H54 (cell line): ENCODE measurements at regions not wholly inside any gene's neighbourhood (a gene's known extent, or its start where the extent isn't known, plus 50 kb on each side); places are given as distances from the start of the nearest gene placed in this dataset.
A peak's percentile ranks its signal among the peaks of the same experiment; 100 is the strongest.

Experiments used
- DNase-seq: peaks from one replicate; pipeline ENCODE4 v3.0.0; 2011; ENCODE audit warnings: low spot score, mixed read lengths; ENCODE audit not compliant: insufficient read length
- FAIRE-seq: peaks from 3 replicates; lab custom pipeline; 2011; peaks lifted over from hg19 to GRCh38; lab: Jason Lieb, UNC
- POLR2A ChIP-seq: IDR thresholded peaks from 2 replicates; pipeline ENCODE4 v1.6.1; 2011; ENCODE audit warnings: low read depth, mild to moderate bottlenecking, low read length

DNA sequence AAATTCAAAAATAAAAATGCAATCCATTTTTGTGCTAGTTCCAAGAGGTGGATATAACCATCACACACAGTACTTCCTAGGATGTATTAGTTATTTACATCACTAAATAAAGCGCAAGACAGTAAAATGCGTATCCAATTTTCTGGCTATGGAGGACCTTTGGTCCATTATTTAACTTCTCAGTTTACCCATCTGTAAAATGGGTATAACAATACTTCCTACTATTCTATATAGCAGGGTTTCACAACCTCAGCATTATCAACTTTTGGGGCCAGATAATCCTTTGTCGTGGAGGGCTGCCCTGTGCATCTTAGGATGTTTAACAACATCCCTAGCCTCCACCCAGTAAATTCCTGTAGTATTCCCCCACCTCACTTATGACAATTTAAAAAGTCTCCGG, 275.1 kb upstream of the PKDCC start:
- DNase-seq (no peak), FAIRE-seq (no peak)
- no peak for TF ChIP-seq POLR2A

DNA sequence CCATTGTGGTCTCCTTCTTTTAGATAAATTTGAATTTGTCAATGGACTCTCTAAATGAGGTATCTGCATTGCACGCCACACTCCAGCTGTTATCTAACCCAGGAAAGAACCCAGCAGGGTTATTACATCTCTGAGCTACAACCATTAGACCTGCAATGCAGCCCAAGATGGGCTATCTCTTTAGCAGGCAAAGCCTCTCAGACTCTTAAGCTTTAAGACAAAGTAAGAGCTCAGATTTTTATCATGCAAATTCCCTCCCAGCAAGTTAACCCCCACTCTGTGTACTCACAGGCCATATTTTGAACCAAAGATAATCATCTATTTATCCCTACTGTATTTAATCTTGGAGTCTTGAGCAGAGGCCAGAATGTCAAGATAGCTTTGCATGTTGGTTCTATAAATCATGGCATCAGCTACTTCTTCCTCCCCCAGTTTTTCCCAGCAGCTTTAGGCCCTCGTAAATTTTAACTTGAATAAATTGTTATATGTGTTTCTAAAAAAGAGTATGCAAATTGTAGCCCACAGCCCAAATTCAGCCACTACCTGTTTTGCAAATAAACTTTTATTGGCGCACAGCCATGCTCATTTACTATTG, 273.7 kb upstream of the PKDCC start:
- FAIRE-seq (no peak), DNase-seq (no peak)
- no peak for TF ChIP-seq POLR2A

DNA sequence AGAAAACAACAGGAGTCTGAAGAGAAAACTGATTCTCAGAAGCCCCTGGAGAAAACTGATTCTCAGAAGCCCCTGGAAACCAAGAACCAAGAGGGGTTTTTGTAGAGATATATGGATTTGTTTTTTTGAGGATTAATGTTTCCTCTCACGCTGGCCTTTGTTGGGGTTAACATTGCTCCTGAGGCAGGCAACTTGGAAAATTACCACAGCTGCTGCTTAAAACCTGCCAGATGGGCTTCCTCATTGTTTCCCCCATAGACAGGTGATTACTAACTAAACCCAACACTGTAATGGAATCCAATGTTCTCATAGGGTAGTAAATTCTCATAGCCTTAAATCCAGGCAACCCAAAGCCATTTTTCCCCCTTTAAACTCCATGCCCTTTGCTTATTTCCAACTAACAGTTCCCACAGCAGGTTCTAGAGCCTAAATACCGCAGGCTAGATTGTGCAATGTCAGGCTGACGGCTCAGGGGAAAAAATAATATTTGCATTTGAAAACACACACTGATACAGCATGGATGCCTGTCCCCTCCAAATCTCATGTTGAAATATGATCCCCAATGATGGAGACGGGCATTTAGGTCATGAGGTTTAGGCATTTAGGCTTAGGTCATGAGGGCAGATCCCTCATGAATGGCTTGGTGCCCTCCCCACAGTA, 272.3 kb upstream of the PKDCC start:
- no peak for TF ChIP-seq POLR2A
- FAIRE-seq (no peak), DNase-seq (no peak)

DNA sequence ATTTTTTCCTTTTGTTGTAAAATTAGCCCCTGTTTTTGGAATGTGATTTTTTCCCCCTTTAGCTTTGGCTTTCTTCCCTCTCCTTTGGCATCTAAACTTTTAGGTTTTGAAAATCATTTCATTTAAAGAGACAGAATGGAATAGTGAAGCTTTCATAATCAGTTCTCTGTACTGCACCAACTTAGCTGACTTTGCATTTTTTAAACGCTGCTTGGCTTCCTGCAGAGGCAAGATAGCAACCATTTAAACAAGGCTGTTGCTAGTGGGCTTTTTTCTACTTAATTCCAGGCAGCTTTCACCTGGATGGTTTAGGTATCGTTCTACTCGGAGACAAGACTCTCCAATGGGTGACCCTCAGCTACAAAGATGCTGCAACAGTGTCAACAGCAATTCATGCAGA, 267.9 kb upstream of the PKDCC start:
- TF ChIP-seq POLR2A: no peak
- FAIRE-seq (no peak), DNase-seq (no peak)

DNA sequence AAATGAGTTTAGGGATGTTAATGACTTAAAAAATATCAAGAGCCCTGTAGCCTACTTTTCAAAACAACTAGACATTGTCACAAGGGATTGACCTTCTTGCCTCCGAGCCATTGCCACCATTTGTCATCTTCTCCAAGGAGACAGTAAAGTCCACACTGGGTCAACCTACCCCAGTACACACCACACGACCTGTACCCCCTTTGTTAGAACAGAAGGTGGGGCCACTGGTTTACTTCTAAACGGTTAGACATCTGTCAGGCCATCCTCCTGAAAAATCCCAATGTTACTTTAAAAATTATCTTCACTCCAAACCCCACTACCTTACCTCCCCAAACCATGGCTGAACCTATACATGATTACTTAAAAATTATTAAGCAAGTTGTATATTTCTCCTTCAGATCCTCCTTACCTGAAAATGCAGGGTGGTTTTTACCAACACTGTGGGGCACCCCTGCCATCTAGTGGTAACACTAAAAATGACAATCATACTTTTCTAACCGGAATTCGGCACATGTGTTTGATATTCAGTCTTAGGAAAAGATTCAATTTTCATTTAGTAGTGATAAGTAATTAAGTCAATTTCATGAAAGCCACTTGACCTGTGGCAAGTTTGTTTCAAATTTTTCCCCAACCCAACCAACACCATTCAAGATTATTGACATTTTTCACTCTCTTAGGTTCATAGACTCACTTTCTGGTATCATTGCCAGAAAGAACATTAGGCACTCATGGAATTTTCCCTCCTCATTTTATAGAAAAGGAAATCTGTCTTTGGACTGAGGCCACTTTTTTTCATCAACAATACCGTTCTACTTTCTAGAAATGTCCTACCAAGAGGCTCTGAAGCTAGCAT, 265.3 kb upstream of the PKDCC start:
- FAIRE-seq: peak; percentile 58
- DNase-seq: peak; percentile 12

DNA sequence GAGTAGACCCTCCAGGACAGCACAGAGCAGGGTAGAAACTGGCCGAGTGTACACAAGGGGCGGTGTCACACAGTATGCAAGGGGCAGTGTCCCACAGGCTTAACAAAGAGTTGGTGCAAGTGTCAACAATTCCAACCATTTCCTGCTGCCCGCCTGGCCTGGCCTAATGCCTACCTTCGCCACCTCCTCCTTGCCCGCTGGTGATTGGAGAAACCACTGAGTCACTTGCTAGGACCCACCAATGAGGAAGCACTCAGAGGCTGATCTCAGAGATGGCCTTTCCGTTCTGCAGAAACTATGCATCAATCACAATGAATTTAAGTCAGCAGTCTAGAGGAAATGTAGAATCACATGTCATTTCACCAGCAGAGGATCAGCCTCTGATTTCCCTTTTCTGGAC, 263.3 kb upstream of the PKDCC start:
- no peak for TF ChIP-seq POLR2A
- peak; percentile 3 for DNase-seq
- no peak for FAIRE-seq

More for the DNA sequence above, 265.3 kb upstream of the PKDCC start:
- TF ChIP-seq POLR2A: no peak

DNA sequence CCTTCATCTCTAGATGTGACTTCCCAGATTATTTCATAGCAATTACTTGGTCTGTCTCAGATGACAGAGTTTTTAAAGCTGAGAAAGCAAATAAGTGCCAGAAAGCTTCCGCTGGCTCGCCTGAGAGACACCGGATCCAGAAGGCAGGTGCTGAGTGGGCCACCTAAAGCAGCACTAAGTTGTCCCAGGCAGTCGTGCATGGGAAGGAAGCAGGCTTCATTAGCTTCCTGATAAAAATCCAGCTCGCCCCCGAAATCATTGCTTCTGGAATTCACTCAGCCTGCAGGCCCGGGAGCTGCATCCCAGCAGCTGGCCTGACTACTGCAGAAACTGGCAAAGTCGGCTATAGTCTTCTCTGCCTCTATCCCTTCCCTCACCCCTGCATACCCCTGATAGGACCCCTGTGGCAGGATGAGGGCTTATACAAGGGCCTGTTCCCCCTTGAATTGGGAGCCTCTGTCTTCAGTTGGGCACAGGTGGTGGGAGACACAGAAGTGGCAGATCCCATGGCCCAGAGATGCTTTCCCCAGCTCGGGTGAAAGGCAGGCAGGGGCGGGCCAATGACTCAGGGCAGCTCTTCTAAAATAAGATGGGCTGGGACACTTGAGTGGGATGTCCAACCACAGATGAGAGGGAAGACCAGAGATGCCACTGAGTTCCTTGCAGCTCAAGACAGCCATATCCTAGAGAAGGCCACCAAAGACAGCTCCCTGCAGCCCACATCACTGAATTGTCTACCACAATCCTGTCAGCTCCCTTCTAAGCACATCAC, 262.4 kb upstream of the PKDCC start:
- FAIRE-seq (no peak), DNase-seq (no peak)
- no peak for TF ChIP-seq POLR2A

DNA sequence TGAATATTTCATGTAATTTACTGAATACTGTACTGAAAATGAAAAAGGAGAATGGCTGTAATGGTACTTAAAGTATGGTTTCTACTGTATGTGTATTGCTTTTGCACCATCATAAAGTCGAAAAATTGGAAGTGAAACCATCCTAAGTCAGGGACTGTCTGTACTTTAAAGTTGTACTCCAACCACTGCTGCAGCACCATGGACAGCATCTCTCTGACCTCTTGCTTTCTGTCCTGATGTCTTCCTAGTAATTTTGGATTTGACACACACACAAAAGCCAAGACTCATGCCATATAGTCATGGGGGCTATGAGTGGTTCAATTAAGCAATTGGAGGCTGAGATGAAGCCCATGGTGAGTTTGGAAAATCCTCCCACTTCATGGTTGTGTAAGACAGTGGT, 256.3 kb upstream of the PKDCC start:
- DNase-seq: no peak
- FAIRE-seq: peak; percentile 38
- no peak for TF ChIP-seq POLR2A

DNA sequence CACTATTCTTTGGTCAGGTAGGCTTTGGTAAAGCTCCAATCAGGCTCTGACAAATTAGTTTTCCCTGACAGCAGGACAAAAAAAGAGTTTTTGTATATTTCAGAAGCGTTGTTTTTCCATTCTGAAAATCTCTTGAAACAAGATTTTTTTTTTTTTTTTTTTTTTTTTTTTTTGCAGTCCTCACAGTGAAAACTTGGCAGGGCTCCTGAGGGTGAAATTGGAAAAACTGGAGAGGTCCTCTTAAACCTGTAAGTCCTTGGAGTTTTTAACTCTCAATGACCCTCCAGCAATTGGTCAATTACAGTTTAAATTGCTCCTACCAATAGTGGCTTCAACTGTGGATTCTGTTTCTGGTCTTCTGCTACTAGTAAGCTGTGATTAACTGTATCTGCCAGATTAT, 244.5 kb upstream of the PKDCC start:
- no peak for FAIRE-seq
- no peak for DNase-seq
- TF ChIP-seq POLR2A: no peak

DNA sequence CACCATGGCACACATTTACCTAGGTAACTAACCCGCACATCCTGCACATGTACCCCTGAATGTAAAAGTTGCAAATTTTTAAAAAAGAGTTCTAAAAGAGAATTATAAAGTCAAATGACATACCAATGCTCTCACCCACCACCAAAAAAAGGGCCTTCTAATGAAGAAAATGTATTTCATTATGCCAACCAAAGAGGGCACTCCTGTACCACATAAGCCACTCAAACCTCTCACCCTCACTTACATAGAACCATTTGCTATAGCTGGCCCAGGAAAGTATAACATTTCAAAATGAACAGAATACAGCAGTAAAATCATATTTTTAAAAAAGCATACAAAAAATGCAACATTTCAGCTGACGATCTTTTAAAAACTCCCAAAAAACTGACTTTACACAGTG, 241.5 kb upstream of the PKDCC start:
- no peak for DNase-seq
- FAIRE-seq: no peak
- no peak for TF ChIP-seq POLR2A

DNA sequence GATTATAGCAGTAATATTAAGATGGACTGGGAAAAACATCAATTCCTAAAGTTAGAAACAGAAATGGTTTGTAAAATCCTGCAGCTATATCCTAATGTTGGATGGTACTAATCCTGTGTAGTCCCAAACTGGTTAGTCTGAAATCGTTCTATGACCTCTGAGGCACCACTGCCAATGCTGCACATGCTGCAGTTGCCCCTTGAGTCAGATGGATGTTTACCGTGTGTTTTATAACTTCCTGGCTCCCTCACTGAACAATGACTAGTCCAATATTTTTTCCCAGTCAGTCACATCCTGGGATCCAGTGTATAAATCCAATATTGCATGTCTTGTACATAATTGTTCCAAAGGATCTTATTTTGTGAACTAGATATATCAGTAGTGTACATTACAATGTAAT, 226.7 kb upstream of the PKDCC start:
- DNase-seq (no peak), FAIRE-seq (no peak)
- no peak for TF ChIP-seq POLR2A

DNA sequence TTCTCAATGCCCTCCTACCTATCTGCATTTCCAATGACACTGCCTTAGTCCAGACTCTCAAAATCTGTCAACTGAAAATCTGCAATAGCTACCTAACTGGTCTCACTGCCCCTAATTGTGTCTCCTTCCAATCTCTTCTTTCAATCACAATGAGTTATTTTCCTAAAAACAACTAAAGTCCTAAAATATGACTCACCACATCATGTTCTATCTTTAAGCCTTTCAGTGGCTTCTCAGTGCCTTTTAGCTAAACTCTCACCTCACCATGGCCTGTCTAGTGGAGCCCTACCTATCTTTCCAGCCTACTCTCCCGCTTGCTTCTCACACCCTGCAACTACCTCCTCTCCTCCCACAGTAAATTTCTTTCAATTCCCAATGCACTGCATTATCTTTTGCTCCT, 220.9 kb upstream of the PKDCC start:
- TF ChIP-seq POLR2A: no peak
- FAIRE-seq: no peak
- DNase-seq: no peak

DNA sequence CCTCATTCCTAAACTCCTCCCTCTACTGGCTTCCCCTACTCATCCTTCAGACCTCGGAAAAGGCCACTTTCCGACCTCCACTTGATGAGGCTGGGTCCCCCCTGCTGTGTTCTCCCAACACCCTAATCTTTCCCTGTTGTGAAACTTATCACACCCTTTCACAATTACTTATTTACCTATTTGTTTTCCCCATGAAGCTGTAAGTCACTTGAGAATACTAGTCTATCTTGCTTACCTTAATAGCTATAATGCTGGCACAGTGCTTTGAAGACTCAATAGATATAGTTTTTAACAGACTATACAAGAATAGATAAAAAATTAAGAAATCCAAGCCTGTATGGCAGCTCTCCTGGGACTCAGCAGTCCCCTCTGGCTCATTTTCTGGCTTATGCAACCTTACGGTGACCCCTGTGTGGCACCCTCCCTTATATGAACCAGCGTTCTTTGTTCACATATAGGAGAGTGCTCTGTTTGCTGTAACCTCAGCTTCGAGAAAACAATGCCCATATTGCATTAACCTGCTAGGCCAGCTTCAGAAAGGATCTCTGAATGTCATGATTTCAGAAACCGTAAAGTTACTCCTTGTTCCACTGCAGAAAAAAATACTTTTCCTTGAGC, 220.4 kb upstream of the PKDCC start:
- FAIRE-seq: no peak
- TF ChIP-seq POLR2A: no peak

DNA sequence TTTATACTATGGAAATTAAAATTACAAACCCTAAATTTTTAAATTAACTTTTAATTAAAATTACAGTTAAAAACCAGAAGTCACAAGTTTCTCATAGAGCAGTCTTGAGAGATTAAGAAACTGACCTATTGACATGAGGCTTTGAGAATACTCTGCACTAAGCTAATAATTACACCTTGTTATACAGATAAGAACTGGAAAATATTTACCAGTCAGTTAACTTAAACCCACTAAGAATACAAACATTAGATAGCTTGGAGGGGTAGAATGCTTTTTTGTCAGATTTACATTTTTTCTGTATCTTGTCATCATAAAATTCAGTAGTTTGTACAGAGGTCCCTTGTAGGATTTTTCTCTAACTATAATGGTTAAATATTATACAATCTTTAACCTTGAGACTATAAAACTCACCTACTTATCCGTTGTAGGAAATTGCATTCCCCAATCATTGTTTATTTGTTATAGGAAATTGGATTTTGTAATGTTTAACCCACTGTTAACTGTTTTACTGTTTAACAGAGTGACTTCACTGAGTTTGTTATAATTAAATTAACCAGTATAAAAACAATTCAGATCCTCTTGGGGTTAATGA, 219.7 kb upstream of the PKDCC start:
- TF ChIP-seq POLR2A: no peak
- no peak for FAIRE-seq
- no peak for DNase-seq

More for the DNA sequence above, 220.4 kb upstream of the PKDCC start:
- no peak for DNase-seq
